Lung (tissue), 11 donors: ENCODE measurements at regions not wholly inside any gene's neighbourhood (a gene's known extent, or its start where the extent isn't known, plus 50 kb on each side); places are given as distances from the start of the nearest gene placed in this dataset.

Experiments used
- ATAC-seq: fragments of 200-7000 bp; cut with Tn5 transposase; one replicate; pipeline ENCODE4 v1.9.1; 2020; ENCODE audit warnings: moderate number of reproducible peaks; ENCODE audit not compliant: insufficient read depth, low FRiP score
- DNase-seq, 3 donors: peaks; one replicate each; pipeline ENCODE4 v3.0.0-alpha.2; 2013 to 2017
- H3K27ac ChIP-seq, 2 donors: one replicate each; pipeline ENCODE4 v1.5.1; 2013; ENCODE audit warnings: mild to moderate bottlenecking in 2 of 2, moderate library complexity in 2 of 2, control low read depth in 1 of 2, inconsistent platforms in 1 of 2, low read depth in 1 of 2, low read length in 1 of 2
- H3K27me3 ChIP-seq, 3 donors: one replicate each; pipeline ENCODE4 v1.5.1; 2013; ENCODE audit warnings: low read length in 2 of 3; ENCODE audit not compliant: control insufficient read depth in 3 of 3, insufficient read depth in 3 of 3
- H3K36me3 ChIP-seq, 4 donors: one replicate each; pipeline ENCODE4 v1.5.1; 2013; ENCODE audit warnings: low read length in 4 of 4, mild to moderate bottlenecking in 1 of 4, moderate library complexity in 1 of 4; ENCODE audit not compliant: control insufficient read depth in 4 of 4, insufficient read depth in 4 of 4
- H3K4me1 ChIP-seq, 5 donors: one replicate each; pipeline ENCODE4 v1.5.1; 2013; ENCODE audit warnings: low read length in 5 of 5, mild to moderate bottlenecking in 2 of 5, moderate library complexity in 1 of 5; ENCODE audit not compliant: control insufficient read depth in 5 of 5, insufficient read depth in 5 of 5
- H3K4me3 ChIP-seq: one replicate; pipeline ENCODE4 v1.5.1; 2013; ENCODE audit warnings: mild to moderate bottlenecking, control low read depth, moderate library complexity
- H3K9ac ChIP-seq, 2 donors: one replicate each; pipeline ENCODE4 v1.5.1; 2013; ENCODE audit warnings: low read length in 2 of 2, control low read depth in 1 of 2; ENCODE audit not compliant: insufficient read depth in 1 of 2
- H3K9me3 ChIP-seq, 4 donors: one replicate each; pipeline ENCODE4 v1.5.1; 2013; ENCODE audit warnings: low read length in 3 of 4, mild to moderate bottlenecking in 1 of 4, moderate library complexity in 1 of 4; ENCODE audit not compliant: control insufficient read depth in 4 of 4, insufficient read depth in 3 of 4
- WGBS, 2 donors: extraction: QIAGEN DNeasy Blood & Tissue Kit; methylation state at CpG; one replicate each; pipeline ENCODE4 v1.1.7; 2013; 5-methylcytosine and 5-hydroxymethylcytosine counted together
- TF ChIP-seq, protein P1 (sequence below): IDR thresholded peaks from 2 replicates; pipeline ENCODE4 v1.5.1; 2012; ENCODE audit warnings: mild to moderate bottlenecking; ENCODE audit errors: control extremely low read depth, extremely low read depth
- donor health status: control.
- donor health status: control.
- donor health status: Bipolar disorder and iron deficiency.
- donor health status: healthy.
- donor health status: DM: yes; HTN: yes; CAD: no.

DNA sequence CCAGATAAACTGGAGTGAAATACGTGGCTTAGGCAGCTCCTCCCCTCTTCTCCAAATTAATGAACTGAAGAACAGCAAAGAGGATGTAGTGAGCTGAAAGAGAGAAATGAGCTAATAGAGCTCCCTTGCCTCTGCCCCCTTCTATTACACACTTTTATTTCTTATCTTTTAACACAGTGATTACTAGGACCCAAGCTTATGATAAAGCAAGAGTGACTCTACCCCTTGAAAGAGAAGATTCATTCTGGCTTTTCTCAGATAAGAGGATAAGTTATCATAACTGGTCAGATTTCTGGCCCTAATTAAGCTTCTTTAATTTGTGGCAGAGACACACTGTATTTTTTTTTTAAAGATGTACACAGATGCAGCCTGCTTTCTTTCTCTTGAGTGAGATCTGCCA lies 102.2 kb downstream of the MSTN start:
- WGBS, 2 donors, result 42 to 68% methylated on average over 1 of the region's 1 CpG
- H3K9me3 ChIP-seq, result peaks cover 0 to 7% (median 0%) of the 10 kb centered on the region in 4 donors
- DNase-seq (no peak), ATAC-seq (no peak)
- no peak overlapping the region for H3K9ac ChIP-seq
- H3K4me3 ChIP-seq, result no peak overlapping the region
- no peaks in the 10 kb centered on the region for H3K36me3 ChIP-seq
- no peak overlapping the region for H3K27ac ChIP-seq
- TF ChIP-seq, protein P1, sequence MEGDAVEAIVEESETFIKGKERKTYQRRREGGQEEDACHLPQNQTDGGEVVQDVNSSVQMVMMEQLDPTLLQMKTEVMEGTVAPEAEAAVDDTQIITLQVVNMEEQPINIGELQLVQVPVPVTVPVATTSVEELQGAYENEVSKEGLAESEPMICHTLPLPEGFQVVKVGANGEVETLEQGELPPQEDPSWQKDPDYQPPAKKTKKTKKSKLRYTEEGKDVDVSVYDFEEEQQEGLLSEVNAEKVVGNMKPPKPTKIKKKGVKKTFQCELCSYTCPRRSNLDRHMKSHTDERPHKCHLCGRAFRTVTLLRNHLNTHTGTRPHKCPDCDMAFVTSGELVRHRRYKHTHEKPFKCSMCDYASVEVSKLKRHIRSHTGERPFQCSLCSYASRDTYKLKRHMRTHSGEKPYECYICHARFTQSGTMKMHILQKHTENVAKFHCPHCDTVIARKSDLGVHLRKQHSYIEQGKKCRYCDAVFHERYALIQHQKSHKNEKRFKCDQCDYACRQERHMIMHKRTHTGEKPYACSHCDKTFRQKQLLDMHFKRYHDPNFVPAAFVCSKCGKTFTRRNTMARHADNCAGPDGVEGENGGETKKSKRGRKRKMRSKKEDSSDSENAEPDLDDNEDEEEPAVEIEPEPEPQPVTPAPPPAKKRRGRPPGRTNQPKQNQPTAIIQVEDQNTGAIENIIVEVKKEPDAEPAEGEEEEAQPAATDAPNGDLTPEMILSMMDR, result no peak
- H3K27me3 ChIP-seq, result no peaks in the 10 kb centered on the region
- H3K4me1 ChIP-seq, result no peaks in the 10 kb centered on the region

DNA sequence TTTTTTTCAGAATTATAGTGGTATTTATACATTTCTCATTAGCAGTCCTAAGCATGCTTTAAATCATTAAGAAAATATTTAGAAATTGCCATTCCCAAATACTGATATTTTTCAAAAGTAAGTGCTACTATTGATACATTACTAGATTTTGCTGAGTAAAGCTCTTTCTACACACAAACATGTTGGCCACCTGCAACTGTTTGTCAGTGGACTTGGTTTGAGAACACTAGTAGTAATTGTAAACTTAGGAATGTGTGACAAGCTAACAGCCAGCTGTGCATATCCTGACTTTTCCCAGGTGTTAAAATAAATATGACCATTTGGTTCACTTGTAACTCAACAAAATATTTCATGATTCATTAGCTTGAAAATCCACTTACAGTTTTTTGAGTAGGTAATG lies 103.1 kb downstream of the MSTN start:
- Histone ChIP-seq H3K27me3 (no peaks in the 10 kb centered on the region), H3K36me3 (no peaks in the 10 kb centered on the region), H3K9ac (no peak overlapping the region), H3K4me3 (no peak overlapping the region), H3K9me3 (peaks cover 0 to 7% (median 0%) of the 10 kb centered on the region in 4 donors), H3K27ac (no peak overlapping the region), H3K4me1 (no peaks in the 10 kb centered on the region)
- ATAC-seq (no peak), DNase-seq (no peak)
- TF ChIP-seq, protein P1, result no peak

DNA sequence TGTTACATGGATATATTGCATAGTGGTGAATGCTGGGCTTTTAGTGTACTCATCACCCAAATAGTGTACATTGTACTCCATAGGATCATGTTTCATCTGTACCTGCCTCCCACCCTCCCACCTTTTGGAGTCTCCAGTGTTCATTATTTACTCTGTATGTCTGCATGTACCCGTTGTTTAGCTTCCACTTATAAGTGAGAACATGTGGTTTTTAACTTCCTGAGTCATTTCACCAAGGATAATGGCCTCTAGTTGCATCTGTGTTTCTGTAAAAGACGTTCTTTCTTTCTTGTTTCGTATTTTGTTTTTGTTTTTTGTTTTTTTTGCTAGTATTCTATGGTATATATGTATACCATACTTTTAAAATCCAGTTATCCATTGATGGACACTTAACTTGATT lies 107.5 kb downstream of the MSTN start:
- ATAC-seq (no peak), DNase-seq (no peak)
- TF ChIP-seq, protein P1, result no peak
- no peak overlapping the region for H3K27ac ChIP-seq
- H3K9me3 ChIP-seq, result no peaks in the 10 kb centered on the region
- no peaks in the 10 kb centered on the region for H3K27me3 ChIP-seq
- no peaks in the 10 kb centered on the region for H3K4me1 ChIP-seq
- H3K4me3 ChIP-seq, result no peak overlapping the region
- H3K9ac ChIP-seq, result no peak overlapping the region
- WGBS, 2 donors, result 48 to 60% methylated on average over 3 of the region's 3 CpGs
- H3K36me3 ChIP-seq, result no peaks in the 10 kb centered on the region

DNA sequence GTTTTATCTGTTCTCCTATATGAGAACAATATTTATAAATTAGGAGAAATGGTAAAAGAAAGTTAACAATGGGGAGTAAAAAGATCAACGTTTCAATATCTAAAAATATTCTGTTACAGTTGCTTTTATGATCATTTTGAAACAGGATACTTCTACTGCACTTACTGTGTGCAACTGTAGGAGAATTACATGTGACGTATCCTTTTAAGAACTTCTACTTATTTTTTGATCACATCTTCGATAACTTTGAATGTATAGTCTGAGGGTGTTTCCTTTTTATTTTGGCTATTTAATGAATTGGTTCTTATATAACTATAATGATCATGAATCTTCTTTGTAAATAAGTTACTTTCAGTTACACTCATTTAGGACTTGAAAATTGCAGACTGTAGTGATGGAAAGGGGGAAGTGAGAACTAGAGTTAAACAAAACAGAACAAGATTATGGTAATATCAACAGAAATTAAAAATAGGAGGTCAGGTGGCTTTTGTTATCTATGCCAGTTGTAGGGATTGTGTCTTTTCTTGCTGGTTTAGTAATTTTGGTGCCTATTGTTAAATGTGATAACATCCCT lies 109.9 kb downstream of the MSTN start:
- H3K27ac ChIP-seq, result no peak overlapping the region
- H3K4me3 ChIP-seq, result no peak overlapping the region
- H3K9ac ChIP-seq, result no peak overlapping the region
- WGBS, 2 donors, result 67 to 71% methylated on average over 3 of the region's 3 CpGs
- H3K4me1 ChIP-seq, result no peaks in the 10 kb centered on the region
- ATAC-seq, result no peak
- no peaks in the 10 kb centered on the region for H3K27me3 ChIP-seq
- TF ChIP-seq, protein P1, result no peak
- no peaks in the 10 kb centered on the region for H3K36me3 ChIP-seq
- no peaks in the 10 kb centered on the region for H3K9me3 ChIP-seq
- DNase-seq, result no peak
